Glutamatergic neuron (in vitro differentiated cells): ENCODE measurements at regions not wholly inside any gene's neighbourhood (a gene's known extent, or its start where the extent isn't known, plus 50 kb on each side); places are given as distances from the start of the nearest gene placed in this dataset.

Source experiments
- DNase-seq: peaks from one replicate; pipeline ENCODE4 v3.0.0; 2022
- H3K27ac Mint-ChIP-seq: one replicate; pipeline ENCODE4 v1.8.0; 2020; ENCODE audit warnings: mild to moderate bottlenecking, mixed read lengths, inconsistent platforms; ENCODE audit not compliant: unreplicated experiment
- H3K27me3 Mint-ChIP-seq: one replicate; pipeline ENCODE4 v1.8.0; 2020; ENCODE audit warnings: mild to moderate bottlenecking, moderate library complexity, mixed read lengths, inconsistent platforms; ENCODE audit not compliant: unreplicated experiment
- H3K36me3 Mint-ChIP-seq: one replicate; pipeline ENCODE4 v1.8.0; 2020; ENCODE audit warnings: mild to moderate bottlenecking, mixed read lengths, inconsistent platforms; ENCODE audit not compliant: unreplicated experiment
- H3K4me1 Mint-ChIP-seq: one replicate; pipeline ENCODE4 v1.8.0; 2020; ENCODE audit warnings: mild to moderate bottlenecking, low read depth, mixed read lengths, inconsistent platforms; ENCODE audit not compliant: unreplicated experiment
- H3K4me3 Mint-ChIP-seq: one replicate; pipeline ENCODE4 v1.8.0; 2020; ENCODE audit warnings: mild to moderate bottlenecking, mixed read lengths, inconsistent platforms; ENCODE audit not compliant: unreplicated experiment
- H3K9me3 Mint-ChIP-seq: one replicate; pipeline ENCODE4 v1.8.0; 2020; ENCODE audit warnings: mild to moderate bottlenecking, moderate library complexity, mixed read lengths, inconsistent platforms; ENCODE audit not compliant: unreplicated experiment
- CTCF ChIP-seq: fragments of 200-600 bp; sonication (generic); IDR thresholded peaks from one replicate; pipeline ENCODE4 v1.5.0; 2021; ENCODE audit not compliant: partially characterized antibody, unreplicated experiment

- Mint-ChIP-seq H3K36me3 (peaks cover 5% of the 10 kb centered on the region), H3K9me3 (no peaks in the 10 kb centered on the region), H3K27ac (no peak overlapping the region), H3K4me1 (no peaks in the 10 kb centered on the region), H3K4me3 (no peak overlapping the region), H3K27me3 (no peaks in the 10 kb centered on the region)
- DNase-seq: no peak
- TF ChIP-seq CTCF: no peak
These were observed 478.5 kb downstream of the RASEF start for GRCh38 chr9:82584349-82584863.

- Mint-ChIP-seq H3K36me3 (peaks cover 4% of the 10 kb centered on the region), H3K9me3 (no peaks in the 10 kb centered on the region), H3K4me1 (no peaks in the 10 kb centered on the region), H3K27ac (no peak overlapping the region), H3K4me3 (no peak overlapping the region), H3K27me3 (no peaks in the 10 kb centered on the region)
- DNase-seq: no peak
- TF ChIP-seq CTCF: no peak
These were observed 476.0 kb downstream of the RASEF start for GRCh38 chr9:82586918-82587356.

GRCh38 chr9:82588301-82589180, 474.4 kb downstream of the RASEF start:
- no peak overlapping the region for H3K4me3 Mint-ChIP-seq
- no peaks in the 10 kb centered on the region for H3K27me3 Mint-ChIP-seq
- DNase-seq: no peak
- H3K4me1 Mint-ChIP-seq: no peaks in the 10 kb centered on the region
- H3K9me3 Mint-ChIP-seq: no peaks in the 10 kb centered on the region
- no peak for TF ChIP-seq CTCF
- peaks cover 4% of the 10 kb centered on the region for H3K36me3 Mint-ChIP-seq
- no peak overlapping the region for H3K27ac Mint-ChIP-seq

- Mint-ChIP-seq H3K9me3 (peaks cover 1% of the 10 kb centered on the region), H3K27ac (no peak overlapping the region), H3K36me3 (no peaks in the 10 kb centered on the region), H3K4me3 (no peak overlapping the region), H3K4me1 (peaks cover 2% of the 10 kb centered on the region), H3K27me3 (no peaks in the 10 kb centered on the region)
- TF ChIP-seq CTCF: no peak
- no peak for DNase-seq
These were observed 472.1 kb downstream of the RASEF start for GRCh38 chr9:82590845-82591244.

DNA sequence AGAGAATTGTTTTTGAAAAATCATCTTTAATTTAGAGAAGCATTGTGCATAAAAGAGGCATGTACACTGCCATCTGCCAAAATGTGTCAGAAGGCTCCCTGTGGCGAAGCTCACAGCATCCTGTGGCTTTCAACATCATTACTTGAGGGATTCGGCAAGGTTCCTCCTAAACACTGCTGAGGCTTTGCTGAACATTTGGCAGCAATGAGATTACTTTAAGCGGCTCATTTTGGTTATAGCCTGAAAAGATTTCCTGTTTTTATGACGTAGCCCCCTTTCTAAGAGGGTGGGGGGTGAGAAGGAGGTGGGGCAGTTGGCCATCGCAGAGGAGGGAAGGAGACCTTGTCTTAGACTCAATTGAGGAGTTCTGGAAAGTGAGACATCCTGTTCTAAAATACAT, 469.4 kb downstream of the RASEF start:
- Mint-ChIP-seq H3K27ac (no peak overlapping the region), H3K4me3 (no peak overlapping the region), H3K9me3 (peaks cover 1% of the 10 kb centered on the region), H3K4me1 (peaks cover 9% of the 10 kb centered on the region), H3K36me3 (no peaks in the 10 kb centered on the region), H3K27me3 (no peaks in the 10 kb centered on the region)
- no peak for DNase-seq
- TF ChIP-seq CTCF: no peak
